AG04450 (cell line): ENCODE measurements at regions not wholly inside any gene's neighbourhood (a gene's known extent, or its start where the extent isn't known, plus 50 kb on each side); places are given as distances from the start of the nearest gene placed in this dataset.

Experiments
- CTCF ChIA-PET: fragments of 300-600, 350-600 bp; formaldehyde crosslinking; extraction: SDS; loops from one replicate; lab custom pipeline; 2022; ENCODE audit warnings: antibody characterized with exemption, inconsistent platforms; lab: Charles Lee
- POLR2A ChIA-PET: fragments of 350-600 bp; formaldehyde crosslinking; extraction: SDS; loops from one replicate; lab custom pipeline; 2021; ENCODE audit warnings: antibody characterized with exemption, inconsistent platforms; lab: Yijun Ruan, JAX
- DNase-seq: peaks from one replicate; pipeline ENCODE4 v3.0.0-alpha.2; 2011; ENCODE audit warnings: low read depth, low spot score
- H3K27ac ChIP-seq: one replicate; pipeline ENCODE4 v1.5.1; 2012; ENCODE audit warnings: low read depth, low read length, control low read depth
- H3K27me3 ChIP-seq: one replicate; pipeline ENCODE4 v1.6.0; 2012; ENCODE audit warnings: low read length; ENCODE audit not compliant: control insufficient read depth, insufficient read depth
- H3K4me3 ChIP-seq: 2 replicates; pipeline ENCODE4 v1.5.1; 2011; ENCODE audit warnings: mild to moderate bottlenecking, low read depth, low read length, control low read depth
- H3K9me3 ChIP-seq: 2 replicates; pipeline ENCODE4 v1.5.1; 2012; ENCODE audit warnings: low read length; ENCODE audit not compliant: control insufficient read depth, insufficient read depth
- TF ChIP-seq, protein P1 (sequence below): IDR thresholded peaks from 2 replicates; pipeline ENCODE4 v1.5.1; 2011; ENCODE audit warnings: low read depth, low read length, control low read depth, inconsistent platforms

DNA sequence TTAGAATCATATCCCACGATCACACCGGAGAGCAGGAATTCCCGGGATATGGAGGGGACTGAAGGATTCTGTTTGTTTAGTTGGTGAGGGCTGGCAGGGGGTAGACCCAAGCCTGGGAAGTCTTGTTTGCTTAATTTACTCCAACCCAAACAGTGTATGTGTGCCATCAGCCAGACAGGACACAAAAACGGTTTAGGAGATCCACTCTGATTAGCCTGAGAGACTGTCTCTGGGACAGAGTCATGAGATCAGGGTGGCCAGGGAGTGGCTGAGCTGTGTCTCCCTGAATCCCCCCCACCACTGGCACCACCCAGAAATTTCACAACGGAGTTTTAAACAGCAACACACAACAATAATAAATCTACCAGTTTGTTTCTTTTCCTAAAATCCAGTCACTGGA is 127.0 kb downstream of the RBFOX3 start:
- no peak overlapping the region for H3K27ac ChIP-seq
- H3K9me3 ChIP-seq = no peaks in the 10 kb centered on the region; the same call in 1 of the 2 replicates
- POLR2A ChIA-PET = no interaction called here
- H3K4me3 ChIP-seq = no peak overlapping the region
- CTCF ChIA-PET = no interaction called here
- no peak for DNase-seq
- TF ChIP-seq, protein P1, sequence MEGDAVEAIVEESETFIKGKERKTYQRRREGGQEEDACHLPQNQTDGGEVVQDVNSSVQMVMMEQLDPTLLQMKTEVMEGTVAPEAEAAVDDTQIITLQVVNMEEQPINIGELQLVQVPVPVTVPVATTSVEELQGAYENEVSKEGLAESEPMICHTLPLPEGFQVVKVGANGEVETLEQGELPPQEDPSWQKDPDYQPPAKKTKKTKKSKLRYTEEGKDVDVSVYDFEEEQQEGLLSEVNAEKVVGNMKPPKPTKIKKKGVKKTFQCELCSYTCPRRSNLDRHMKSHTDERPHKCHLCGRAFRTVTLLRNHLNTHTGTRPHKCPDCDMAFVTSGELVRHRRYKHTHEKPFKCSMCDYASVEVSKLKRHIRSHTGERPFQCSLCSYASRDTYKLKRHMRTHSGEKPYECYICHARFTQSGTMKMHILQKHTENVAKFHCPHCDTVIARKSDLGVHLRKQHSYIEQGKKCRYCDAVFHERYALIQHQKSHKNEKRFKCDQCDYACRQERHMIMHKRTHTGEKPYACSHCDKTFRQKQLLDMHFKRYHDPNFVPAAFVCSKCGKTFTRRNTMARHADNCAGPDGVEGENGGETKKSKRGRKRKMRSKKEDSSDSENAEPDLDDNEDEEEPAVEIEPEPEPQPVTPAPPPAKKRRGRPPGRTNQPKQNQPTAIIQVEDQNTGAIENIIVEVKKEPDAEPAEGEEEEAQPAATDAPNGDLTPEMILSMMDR = no peak
- H3K27me3 ChIP-seq = peaks cover 3% of the 10 kb centered on the region

DNA sequence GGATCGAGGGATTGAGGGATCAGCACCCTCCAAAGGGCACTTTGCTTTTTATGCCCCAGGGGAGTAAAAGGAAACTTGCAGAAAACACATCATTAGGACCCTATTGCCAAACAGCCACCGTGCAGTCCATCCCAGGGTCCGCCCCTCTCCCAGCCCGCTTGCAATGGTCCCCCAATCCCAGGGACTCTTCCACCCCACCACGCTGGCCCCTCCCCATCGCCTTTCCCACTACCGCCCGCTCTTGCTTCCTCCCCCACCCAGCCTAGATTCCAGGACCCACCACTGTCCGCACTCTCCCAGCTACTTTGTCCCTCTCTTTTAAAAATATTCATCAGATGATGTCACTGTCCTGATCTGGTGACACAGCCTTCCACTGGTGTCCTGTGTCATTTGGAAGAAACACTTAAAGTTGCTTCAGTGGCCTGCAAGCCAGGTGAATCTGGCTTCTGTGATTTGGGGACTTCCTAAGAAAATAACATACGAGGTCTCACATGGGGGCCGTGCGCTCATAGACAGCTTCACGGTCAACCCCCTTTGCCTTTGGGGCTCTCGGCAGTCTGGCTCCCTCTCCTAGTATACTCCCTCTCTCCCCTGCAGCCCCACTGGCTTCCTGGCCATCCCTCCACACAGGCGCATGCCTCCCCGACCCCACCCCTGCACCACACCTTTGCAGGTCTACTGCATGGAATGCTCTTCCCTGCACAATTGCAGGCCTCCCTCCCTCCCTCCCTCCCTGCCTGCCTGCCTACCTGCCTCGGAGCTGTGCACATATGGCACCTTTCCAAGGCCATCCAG is 127.9 kb downstream of the RBFOX3 start:
- H3K4me3 ChIP-seq = no peak overlapping the region
- ChIA-PET POLR2A (no interaction called here), CTCF (no interaction called here)
- H3K27ac ChIP-seq = no peak overlapping the region
- DNase-seq = no peak
- H3K9me3 ChIP-seq = no peaks in the 10 kb centered on the region; the same call in 1 of the 2 replicates
- TF ChIP-seq, protein P1 = no peak
- peaks cover 3% of the 10 kb centered on the region for H3K27me3 ChIP-seq

DNA sequence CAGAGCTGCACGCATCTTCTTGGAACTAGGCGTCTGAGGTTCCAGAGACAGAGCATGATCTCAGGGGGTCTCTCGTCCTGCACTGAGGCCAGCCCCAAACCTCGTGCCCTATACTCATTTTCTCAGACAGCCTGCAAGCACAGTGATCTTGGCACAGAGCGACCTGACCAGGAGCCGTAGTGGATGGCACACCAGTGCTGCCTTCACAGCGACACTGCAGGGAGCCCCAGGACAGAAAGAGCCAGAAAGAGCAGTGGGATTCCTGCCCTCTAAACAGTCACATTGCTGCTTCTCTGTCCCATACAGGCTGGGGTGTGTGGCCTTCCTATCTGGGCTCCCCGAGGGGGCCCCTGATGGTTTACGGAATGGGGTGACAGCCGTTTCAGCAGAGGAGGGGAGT is 131.0 kb downstream of the RBFOX3 start:
- no peaks in the 10 kb centered on the region for H3K27me3 ChIP-seq
- H3K9me3 ChIP-seq = no peaks in the 10 kb centered on the region; the same call in 1 of the 2 replicates
- no peak overlapping the region for H3K4me3 ChIP-seq
- POLR2A ChIA-PET = no interaction called here
- CTCF ChIA-PET = no interaction called here
- DNase-seq = no peak
- TF ChIP-seq, protein P1 = no peak
- H3K27ac ChIP-seq = no peak overlapping the region

DNA sequence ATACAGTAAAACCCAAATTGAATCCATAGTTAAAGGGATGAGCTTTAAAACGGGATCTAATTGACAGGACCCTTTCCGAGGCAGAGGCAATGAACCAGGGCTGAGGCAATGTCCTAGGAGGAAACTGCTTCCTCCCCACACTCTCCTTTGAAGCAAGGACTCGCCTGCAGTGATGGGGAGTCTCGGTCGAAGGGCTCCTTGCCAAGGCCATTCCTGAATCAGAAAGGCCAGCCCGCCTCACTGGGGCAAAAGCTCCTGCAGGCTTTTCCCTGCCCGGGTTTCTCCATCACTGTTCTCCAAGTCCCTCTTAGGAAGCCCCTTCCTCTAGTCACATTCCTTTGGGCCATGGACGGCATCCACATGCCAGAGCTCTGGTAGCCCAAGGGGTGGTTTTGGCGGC is 132.0 kb downstream of the RBFOX3 start:
- ChIA-PET CTCF (no interaction called here), POLR2A (no interaction called here)

DNA sequence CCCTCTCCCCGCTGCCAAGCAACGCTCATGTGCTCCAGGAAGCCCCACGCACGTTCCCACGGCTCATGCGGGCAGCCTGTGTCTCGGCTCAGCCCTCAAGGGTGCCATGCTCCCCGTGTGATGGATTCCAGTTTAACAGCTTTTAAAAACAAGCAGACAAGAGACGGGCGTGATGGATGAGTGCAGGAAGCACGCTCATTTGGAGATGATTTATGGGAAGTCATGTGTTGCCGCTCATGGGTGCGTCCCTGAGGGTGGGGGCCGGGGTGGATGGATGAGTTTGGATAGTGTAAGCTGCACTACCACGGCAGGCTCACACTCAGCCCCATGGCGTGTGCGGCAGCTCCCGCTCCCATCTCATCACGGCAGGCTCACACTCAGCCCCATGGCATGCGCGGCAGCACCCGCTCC is 132.8 kb downstream of the RBFOX3 start:
- no peak overlapping the region for H3K4me3 ChIP-seq
- no peak for DNase-seq
- H3K9me3 ChIP-seq = no peaks in the 10 kb centered on the region; the same call in 1 of the 2 replicates
- H3K27me3 ChIP-seq = peaks cover 4% of the 10 kb centered on the region
- ChIA-PET CTCF (no interaction called here), POLR2A (no interaction called here)
- H3K27ac ChIP-seq = no peak overlapping the region
- TF ChIP-seq, protein P1 = no peak

More for the DNA sequence above, 132.0 kb downstream of the RBFOX3 start:
- no peaks in the 10 kb centered on the region; the same call in 1 of the 2 replicates for H3K9me3 ChIP-seq
- peaks cover 2% of the 10 kb centered on the region for H3K27me3 ChIP-seq
- H3K4me3 ChIP-seq = no peak overlapping the region
- no peak for DNase-seq
- no peak overlapping the region for H3K27ac ChIP-seq
- TF ChIP-seq, protein P1 = no peak
